PFSK-1 (cell line): ENCODE measurements at regions not wholly inside any gene's neighbourhood (a gene's known extent, or its start where the extent isn't known, plus 50 kb on each side); places are given as distances from the start of the nearest gene placed in this dataset.

Experiments used
- FOXP2 ChIP-seq: optimal IDR thresholded peaks from 2 replicates; pipeline ENCODE3; 2011; ENCODE audit warnings: borderline replicate concordance, control low read depth, inconsistent platforms; ENCODE audit not compliant: insufficient read depth; ENCODE audit errors: extremely low read length, extremely low read depth
- POLR2AphosphoS5 ChIP-seq: IDR thresholded peaks from 2 replicates; pipeline ENCODE4 v1.6.1; 2012; ENCODE audit warnings: low read depth, mild to moderate bottlenecking, control low read depth, low read length, moderate library complexity
- SIN3A ChIP-seq: IDR thresholded peaks from 2 replicates; pipeline ENCODE4 v1.6.1; 2012; ENCODE audit warnings: mild to moderate bottlenecking, low read length, moderate library complexity, borderline replicate concordance; ENCODE audit not compliant: insufficient read depth
- TAF1 ChIP-seq: IDR thresholded peaks from 2 replicates; pipeline ENCODE4 v1.6.1; 2012; ENCODE audit warnings: low read length, control low read depth, borderline replicate concordance; ENCODE audit not compliant: insufficient read depth
- TF ChIP-seq, protein P1 (sequence below), 2 experiments: IDR thresholded peaks; 2 replicates each; pipeline versions ENCODE4 v1.6.1 to v1.8.0; 2011 to 2012; ENCODE audit warnings: low read depth in 2 of 2, low read length in 2 of 2, control low read depth in 1 of 2, inconsistent platforms in 1 of 2, mild to moderate bottlenecking in 1 of 2, moderate library complexity in 1 of 2; ENCODE audit not compliant: insufficient read depth in 1 of 2

DNA sequence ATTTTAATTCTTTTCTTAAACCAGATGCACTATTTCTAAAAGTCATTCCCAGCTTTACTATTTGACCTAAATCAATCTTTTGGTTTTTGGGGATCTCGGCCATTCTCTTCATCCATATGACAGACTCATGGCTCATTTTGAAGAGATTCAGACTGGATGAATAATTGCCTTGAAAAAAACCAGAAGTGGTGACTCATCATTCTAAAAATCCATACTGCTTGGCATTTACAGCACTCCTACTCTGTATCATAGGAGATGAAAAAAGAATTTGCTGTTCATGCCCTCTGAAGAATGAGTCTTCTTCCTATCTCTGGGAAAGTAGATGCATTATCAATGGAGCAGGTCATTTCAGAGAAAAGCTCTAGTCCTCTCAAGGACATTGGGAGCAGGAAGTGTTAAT, 220.5 kb upstream of the RPS6KA3 start:
- no peak for TF ChIP-seq TAF1
- no peak for TF ChIP-seq FOXP2
- TF ChIP-seq, protein P1, sequence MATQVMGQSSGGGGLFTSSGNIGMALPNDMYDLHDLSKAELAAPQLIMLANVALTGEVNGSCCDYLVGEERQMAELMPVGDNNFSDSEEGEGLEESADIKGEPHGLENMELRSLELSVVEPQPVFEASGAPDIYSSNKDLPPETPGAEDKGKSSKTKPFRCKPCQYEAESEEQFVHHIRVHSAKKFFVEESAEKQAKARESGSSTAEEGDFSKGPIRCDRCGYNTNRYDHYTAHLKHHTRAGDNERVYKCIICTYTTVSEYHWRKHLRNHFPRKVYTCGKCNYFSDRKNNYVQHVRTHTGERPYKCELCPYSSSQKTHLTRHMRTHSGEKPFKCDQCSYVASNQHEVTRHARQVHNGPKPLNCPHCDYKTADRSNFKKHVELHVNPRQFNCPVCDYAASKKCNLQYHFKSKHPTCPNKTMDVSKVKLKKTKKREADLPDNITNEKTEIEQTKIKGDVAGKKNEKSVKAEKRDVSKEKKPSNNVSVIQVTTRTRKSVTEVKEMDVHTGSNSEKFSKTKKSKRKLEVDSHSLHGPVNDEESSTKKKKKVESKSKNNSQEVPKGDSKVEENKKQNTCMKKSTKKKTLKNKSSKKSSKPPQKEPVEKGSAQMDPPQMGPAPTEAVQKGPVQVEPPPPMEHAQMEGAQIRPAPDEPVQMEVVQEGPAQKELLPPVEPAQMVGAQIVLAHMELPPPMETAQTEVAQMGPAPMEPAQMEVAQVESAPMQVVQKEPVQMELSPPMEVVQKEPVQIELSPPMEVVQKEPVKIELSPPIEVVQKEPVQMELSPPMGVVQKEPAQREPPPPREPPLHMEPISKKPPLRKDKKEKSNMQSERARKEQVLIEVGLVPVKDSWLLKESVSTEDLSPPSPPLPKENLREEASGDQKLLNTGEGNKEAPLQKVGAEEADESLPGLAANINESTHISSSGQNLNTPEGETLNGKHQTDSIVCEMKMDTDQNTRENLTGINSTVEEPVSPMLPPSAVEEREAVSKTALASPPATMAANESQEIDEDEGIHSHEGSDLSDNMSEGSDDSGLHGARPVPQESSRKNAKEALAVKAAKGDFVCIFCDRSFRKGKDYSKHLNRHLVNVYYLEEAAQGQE (IDR thresholded peaks at IDR 0.05; ENCODE audit: insufficient read depth in 1 of 2, low read depth in 2 of 2, low read length in 2 of 2), result no peak
- no peak for TF ChIP-seq POLR2AphosphoS5
- TF ChIP-seq SIN3A, result no peak

DNA sequence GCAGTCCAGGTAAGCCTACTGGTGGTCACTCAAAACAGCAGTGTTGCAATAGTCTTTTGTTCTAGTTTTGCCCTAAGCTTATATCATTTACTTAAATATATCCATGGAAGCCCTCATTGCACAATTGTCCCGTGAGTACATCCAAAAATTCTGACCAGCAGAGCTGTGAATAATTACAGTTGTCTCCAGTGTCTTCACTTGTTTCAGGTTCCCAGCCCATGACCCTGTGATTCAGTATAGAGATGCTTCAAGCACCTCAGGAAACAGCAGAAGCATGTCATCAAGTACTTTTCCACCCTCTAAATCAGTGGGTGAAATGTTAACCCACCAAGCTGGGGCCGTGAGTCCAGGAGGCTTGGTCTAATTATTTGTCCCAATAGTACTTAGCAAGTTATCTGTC, 214.9 kb upstream of the RPS6KA3 start:
- TF ChIP-seq POLR2AphosphoS5, result no peak
- no peak for TF ChIP-seq FOXP2
- TF ChIP-seq, protein P1 (IDR thresholded peaks at IDR 0.05; ENCODE audit: insufficient read depth in 1 of 2, low read depth in 2 of 2, low read length in 2 of 2), result no peak
- no peak for TF ChIP-seq TAF1
- no peak for TF ChIP-seq SIN3A

DNA sequence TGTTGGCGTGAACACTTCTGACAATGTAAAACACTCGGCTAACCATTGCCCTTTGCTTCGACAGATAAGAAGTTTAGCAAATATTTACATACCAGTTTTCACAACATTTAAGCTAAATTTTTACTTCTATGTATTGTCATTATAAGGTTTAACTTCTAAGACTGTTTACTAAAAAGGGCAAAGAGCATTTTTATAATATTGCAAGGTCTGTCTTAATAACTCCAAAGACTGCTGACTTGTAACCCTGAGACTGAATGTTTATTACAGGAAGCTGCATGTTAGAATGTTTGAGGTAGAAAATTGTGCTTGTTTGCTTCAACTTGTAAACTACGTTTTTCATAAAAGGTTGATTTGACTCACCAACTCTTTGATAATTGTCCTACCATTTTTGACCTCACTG, 213.2 kb upstream of the RPS6KA3 start:
- TF ChIP-seq FOXP2, result no peak
- TF ChIP-seq, protein P1 (IDR thresholded peaks at IDR 0.05; ENCODE audit: insufficient read depth in 1 of 2, low read depth in 2 of 2, low read length in 2 of 2), result no peak
- TF ChIP-seq POLR2AphosphoS5, result no peak
- TF ChIP-seq TAF1, result no peak
- no peak for TF ChIP-seq SIN3A

DNA sequence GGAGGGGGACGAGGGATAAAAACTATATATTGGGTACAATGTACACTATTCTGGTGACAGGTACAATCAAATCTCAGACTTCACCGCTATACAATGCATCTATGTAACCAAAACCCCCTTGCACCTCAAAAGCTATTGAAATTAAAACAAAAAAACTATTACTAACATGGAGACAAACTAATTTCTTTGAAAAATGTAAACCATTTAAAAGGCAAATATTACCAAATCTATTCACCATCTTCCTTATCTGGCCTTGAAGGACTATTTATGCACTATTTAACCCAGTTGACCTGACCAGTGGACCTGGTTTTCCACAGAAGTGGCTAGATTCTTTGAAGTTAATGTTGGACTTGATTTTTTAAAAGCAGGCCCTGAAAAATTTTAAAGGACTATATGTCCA, 212.3 kb upstream of the RPS6KA3 start:
- TF ChIP-seq, protein P1 (IDR thresholded peaks at IDR 0.05; ENCODE audit: insufficient read depth in 1 of 2, low read depth in 2 of 2, low read length in 2 of 2), result no peak
- no peak for TF ChIP-seq SIN3A
- TF ChIP-seq TAF1, result no peak
- TF ChIP-seq FOXP2, result no peak
- no peak for TF ChIP-seq POLR2AphosphoS5

DNA sequence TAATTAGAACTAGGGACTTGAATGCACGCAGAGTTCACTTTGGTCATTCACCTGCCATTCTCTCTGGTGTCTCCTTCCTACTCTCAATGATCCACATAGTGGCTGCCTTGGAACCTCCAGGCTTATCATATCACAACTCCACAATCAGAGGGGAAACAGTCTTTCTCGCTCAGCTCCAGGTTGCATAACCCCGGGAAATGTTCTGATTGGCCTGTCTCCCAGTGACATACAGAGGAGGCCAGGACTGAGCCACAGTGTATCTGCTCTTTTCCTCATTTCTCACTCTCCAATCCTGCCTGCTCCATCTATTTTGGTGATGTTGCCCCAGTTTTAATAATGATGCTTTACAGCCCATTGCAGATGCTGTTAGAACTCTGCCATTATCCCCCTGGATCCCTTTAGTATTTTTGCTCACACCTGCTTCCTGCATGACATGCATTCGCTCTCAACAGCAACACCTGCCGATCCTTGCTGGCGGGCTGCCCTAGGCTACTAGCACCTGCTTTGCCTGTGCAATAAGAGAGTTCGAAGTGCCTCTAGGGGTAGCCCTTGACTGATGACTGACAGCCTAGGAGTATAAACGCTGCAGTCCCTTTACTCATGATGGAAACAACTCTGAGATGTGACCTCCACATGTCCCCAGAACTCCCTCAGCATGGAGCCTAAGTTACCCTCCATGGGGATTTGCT, 211.3 kb upstream of the RPS6KA3 start:
- TF ChIP-seq, protein P1 (IDR thresholded peaks at IDR 0.05; ENCODE audit: insufficient read depth in 1 of 2, low read depth in 2 of 2, low read length in 2 of 2), result no peak
- TF ChIP-seq TAF1 (no peak), SIN3A (no peak), FOXP2 (no peak), POLR2AphosphoS5 (no peak)
